SK-N-SH treated with all-trans-retinoic acid at 6 μM for 48 hours (cell line): ENCODE measurements at regions not wholly inside any gene's neighbourhood (a gene's known extent, or its start where the extent isn't known, plus 50 kb on each side); places are given as distances from the start of the nearest gene placed in this dataset.

Experiments used
- CSDC2 ChIP-seq: fragments of 250-450 bp; sonication (Bioruptor Pico); IDR thresholded peaks from 2 replicates; pipeline ENCODE4 v1.5.0; 2020; ENCODE audit warnings: mild to moderate bottlenecking, moderate library complexity
- ISL1 ChIP-seq: fragments of 250-450 bp; sonication (Bioruptor Pico); IDR thresholded peaks from 2 replicates; pipeline ENCODE4 v2.1.2; 2022; ENCODE audit warnings: mild to moderate bottlenecking, moderate library complexity
- ZNF565 ChIP-seq: fragments of 450-650 bp; formaldehyde crosslinking; conservative IDR thresholded peaks from 2 replicates; pipeline ENCODE4 v1.5.0; 2020; ENCODE audit warnings: low read depth, mild to moderate bottlenecking, moderate library complexity
- TF ChIP-seq, protein P1 (sequence below): fragments of 250-450 bp; sonication (Bioruptor Pico); IDR thresholded peaks from 2 replicates; pipeline ENCODE4 v1.8.0; 2020; ENCODE audit warnings: mild to moderate bottlenecking, moderate library complexity, borderline replicate concordance

- TF ChIP-seq ZNF565 (CRISPR knock-in tag) = no peak
- no peak for TF ChIP-seq CSDC2 (CRISPR knock-in tag)
- no peak for TF ChIP-seq ISL1
- TF ChIP-seq, protein P1, sequence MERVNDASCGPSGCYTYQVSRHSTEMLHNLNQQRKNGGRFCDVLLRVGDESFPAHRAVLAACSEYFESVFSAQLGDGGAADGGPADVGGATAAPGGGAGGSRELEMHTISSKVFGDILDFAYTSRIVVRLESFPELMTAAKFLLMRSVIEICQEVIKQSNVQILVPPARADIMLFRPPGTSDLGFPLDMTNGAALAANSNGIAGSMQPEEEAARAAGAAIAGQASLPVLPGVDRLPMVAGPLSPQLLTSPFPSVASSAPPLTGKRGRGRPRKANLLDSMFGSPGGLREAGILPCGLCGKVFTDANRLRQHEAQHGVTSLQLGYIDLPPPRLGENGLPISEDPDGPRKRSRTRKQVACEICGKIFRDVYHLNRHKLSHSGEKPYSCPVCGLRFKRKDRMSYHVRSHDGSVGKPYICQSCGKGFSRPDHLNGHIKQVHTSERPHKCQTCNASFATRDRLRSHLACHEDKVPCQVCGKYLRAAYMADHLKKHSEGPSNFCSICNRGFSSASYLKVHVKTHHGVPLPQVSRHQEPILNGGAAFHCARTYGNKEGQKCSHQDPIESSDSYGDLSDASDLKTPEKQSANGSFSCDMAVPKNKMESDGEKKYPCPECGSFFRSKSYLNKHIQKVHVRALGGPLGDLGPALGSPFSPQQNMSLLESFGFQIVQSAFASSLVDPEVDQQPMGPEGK (CRISPR knock-in tag) = no peak
These were observed 185.9 kb downstream of the ERCC6L2 start for GRCh38 chr9:96061293-96061987.
